Activated T-helper 2 cell treated with anti-CD3 and anti-CD28 coated beads, Interferon-gamma antibody, Interleukin-2, Interleukin-4, amounts not matched to agents 10 μg/mL and 5 μg/mL and 100 μg/mL, durations not matched to agents 14 hours and 24 hours and 36 hours (primary cell): ENCODE measurements at regions not wholly inside any gene's neighbourhood (a gene's known extent, or its start where the extent isn't known, plus 50 kb on each side); places are given as distances from the start of the nearest gene placed in this dataset.

Source experiments
- DNase-seq: peaks from one replicate; pipeline ENCODE4 v3.0.0; 2021; ENCODE audit warnings: low spot score
- H3K27ac Mint-ChIP-seq: one replicate; pipeline ENCODE4 v1.8.0; 2021; ENCODE audit warnings: mixed read lengths
- H3K27me3 Mint-ChIP-seq: one replicate; pipeline ENCODE4 v1.8.0; 2021; ENCODE audit warnings: low read depth, mixed read lengths
- H3K36me3 Mint-ChIP-seq: one replicate; pipeline ENCODE4 v1.8.0; 2021; ENCODE audit warnings: low read depth, mixed read lengths
- H3K4me1 Mint-ChIP-seq: one replicate; pipeline ENCODE4 v1.8.0; 2021; ENCODE audit warnings: low read depth, mixed read lengths
- H3K4me3 Mint-ChIP-seq: one replicate; pipeline ENCODE4 v1.8.0; 2021; ENCODE audit warnings: low read depth, mild to moderate bottlenecking, moderate library complexity, mixed read lengths
- H3K9me3 Mint-ChIP-seq: one replicate; pipeline ENCODE4 v1.8.0; 2021; ENCODE audit warnings: mixed read lengths
- intact Hi-C: fragments of 100-400 bp; cut with micrococcal nuclease; formaldehyde crosslinking; loops from one replicate; pipeline ENCODE4 v1.15.1; 2023

DNA sequence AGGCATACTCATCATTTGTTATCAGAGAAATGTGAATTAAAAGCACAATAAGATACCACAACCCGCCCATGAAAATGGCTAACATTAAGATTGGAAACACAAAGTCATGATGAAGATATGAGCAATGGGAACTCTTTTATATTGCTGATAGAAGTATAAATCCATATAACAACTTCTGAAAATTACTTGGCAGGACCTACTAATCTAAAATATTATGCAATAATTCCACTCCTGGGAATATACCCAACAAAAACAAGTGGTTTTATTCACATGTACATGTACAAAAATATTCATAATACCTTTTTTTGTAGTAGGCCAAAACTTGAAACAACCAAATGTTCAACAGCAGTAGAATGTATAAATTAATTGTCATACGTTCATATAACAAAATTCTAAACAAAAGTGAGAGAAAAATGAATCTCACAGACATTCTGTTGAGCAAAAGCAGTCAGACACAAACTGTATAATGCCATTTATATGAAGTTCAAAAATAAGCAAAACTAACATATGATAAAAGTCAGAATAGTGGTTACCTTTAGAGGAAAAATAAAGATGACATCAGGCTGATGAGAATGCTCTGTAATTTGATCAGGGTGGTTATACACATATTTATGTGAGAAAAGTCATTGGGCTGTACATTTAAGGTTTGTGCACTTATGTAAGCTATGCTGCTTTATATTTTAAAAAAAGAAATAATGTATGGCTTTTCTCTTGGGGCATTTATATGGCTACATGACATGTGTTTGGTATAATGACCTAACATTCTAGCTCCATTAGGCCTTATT, 309.2 kb upstream of the KITLG start:
- intact Hi-C loops: no loop called here
- no peaks in the 10 kb centered on the region for H3K9me3 Mint-ChIP-seq
- H3K36me3 Mint-ChIP-seq: no peaks in the 10 kb centered on the region
- H3K4me3 Mint-ChIP-seq: no peak overlapping the region
- DNase-seq: no peak
- H3K27me3 Mint-ChIP-seq: no peaks in the 10 kb centered on the region
- no peak overlapping the region for H3K27ac Mint-ChIP-seq
- no peaks in the 10 kb centered on the region for H3K4me1 Mint-ChIP-seq

DNA sequence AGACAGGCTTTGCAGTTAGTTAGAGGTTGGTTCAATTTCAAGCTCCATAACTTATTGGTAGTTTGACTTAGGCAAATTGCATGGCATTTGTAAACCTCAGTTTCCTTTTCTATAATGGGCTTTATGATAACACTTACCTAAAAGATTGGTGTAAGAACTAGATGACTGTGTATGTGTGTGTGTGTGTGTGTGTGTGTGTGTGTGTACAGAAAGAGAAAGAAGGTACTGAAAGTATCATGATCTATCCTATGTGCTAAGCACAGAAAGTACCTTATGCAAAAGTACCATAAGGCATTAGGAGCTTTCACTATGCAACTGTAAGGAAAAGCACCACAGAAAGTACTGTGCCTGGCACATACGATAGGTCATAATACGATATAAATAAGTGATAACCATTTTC, 304.3 kb upstream of the KITLG start:
- H3K27me3 Mint-ChIP-seq: peaks cover 2% of the 10 kb centered on the region
- intact Hi-C loops: no loop called here
- DNase-seq: no peak
- H3K4me1 Mint-ChIP-seq: no peaks in the 10 kb centered on the region
- no peaks in the 10 kb centered on the region for H3K9me3 Mint-ChIP-seq
- no peak overlapping the region for H3K4me3 Mint-ChIP-seq
- H3K27ac Mint-ChIP-seq: no peak overlapping the region
- no peaks in the 10 kb centered on the region for H3K36me3 Mint-ChIP-seq

DNA sequence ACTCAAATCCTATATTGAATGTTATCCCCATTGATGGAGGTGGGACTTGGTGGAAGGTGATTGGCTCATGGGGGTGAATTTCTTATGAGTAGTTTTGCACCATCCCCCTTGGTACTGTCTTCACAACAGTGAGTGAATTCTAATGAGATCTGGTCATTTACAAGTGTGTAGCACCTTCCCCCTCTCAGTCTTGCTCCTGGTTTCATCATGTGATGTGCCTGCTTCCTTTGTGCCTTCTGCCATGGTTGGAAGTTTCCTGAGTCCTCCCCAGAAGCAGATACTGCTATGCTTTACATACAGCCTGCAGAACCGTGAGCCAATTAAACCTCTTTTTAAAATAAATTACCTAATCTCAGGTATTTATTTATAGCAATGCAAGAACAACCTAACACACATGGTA, 302.4 kb upstream of the KITLG start:
- intact Hi-C loops: no loop called here
- H3K4me3 Mint-ChIP-seq: no peak overlapping the region
- no peak for DNase-seq
- no peaks in the 10 kb centered on the region for H3K9me3 Mint-ChIP-seq
- no peaks in the 10 kb centered on the region for H3K4me1 Mint-ChIP-seq
- no peaks in the 10 kb centered on the region for H3K36me3 Mint-ChIP-seq
- H3K27ac Mint-ChIP-seq: no peak overlapping the region
- H3K27me3 Mint-ChIP-seq: peaks cover 2% of the 10 kb centered on the region

DNA sequence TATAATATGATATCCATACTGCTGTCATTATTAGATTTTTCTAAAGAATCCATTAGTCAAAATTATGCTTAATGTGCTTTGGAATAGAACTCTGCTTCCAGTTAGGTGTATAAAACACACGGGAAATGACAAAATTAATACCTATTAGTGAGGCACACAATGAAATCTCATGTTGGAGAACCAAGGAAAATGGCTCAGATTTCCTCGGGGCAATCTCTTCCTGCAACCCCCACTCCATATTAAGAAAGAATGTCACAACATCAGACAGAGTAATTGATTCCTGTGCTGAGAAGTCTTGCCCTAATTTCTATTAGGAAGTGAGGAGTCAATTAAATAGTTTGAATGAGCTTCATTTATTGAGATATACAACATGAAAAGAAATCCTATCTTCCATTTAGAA, 299.8 kb upstream of the KITLG start:
- no peak overlapping the region for H3K27ac Mint-ChIP-seq
- no peaks in the 10 kb centered on the region for H3K36me3 Mint-ChIP-seq
- no peak for DNase-seq
- no peaks in the 10 kb centered on the region for H3K9me3 Mint-ChIP-seq
- H3K27me3 Mint-ChIP-seq: peaks cover 2% of the 10 kb centered on the region
- H3K4me3 Mint-ChIP-seq: no peak overlapping the region
- H3K4me1 Mint-ChIP-seq: no peaks in the 10 kb centered on the region
- intact Hi-C loops: no loop called here

DNA sequence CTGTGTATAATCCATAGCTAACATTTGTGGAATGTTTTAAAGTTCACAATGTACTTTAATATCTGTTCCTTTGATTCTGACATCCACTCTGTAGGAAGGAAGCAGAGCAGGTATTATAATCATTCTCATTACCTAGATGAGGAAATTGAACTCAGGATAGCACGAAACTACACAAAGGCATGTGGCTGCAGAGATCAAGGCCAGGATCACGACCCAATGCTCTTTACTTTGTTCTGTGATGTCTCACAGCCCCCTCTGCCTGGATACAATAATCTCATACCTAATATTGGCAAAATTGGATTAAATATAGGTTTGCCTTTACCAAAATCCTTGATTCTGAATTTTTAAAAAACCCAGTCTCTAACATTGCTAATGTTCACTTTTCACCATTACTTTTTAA, 298.0 kb upstream of the KITLG start:
- no peaks in the 10 kb centered on the region for H3K36me3 Mint-ChIP-seq
- DNase-seq: no peak
- H3K9me3 Mint-ChIP-seq: no peaks in the 10 kb centered on the region
- peaks cover 2% of the 10 kb centered on the region for H3K27me3 Mint-ChIP-seq
- H3K4me1 Mint-ChIP-seq: no peaks in the 10 kb centered on the region
- no peak overlapping the region for H3K4me3 Mint-ChIP-seq
- intact Hi-C loops: no loop called here
- no peak overlapping the region for H3K27ac Mint-ChIP-seq

DNA sequence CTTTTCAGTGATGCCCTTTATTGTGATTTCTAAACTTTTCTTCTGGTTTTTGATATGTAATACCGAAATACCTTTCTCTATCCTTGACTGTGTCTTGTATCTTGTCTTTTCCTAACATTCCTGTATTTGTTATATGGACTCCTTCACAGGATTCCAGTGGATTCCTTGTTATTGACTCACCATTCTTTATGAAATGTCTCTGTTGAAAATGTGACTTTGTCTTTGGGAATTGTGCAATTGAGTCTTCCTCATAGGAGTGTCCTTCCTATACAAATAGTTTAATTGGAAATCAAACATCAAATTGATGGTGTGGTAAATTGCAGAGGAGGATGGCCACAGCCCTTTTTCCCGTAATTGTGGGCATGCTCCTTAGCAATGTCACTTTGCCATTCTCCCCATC, 296.6 kb upstream of the KITLG start:
- H3K27ac Mint-ChIP-seq: no peak overlapping the region
- no peaks in the 10 kb centered on the region for H3K9me3 Mint-ChIP-seq
- no peaks in the 10 kb centered on the region for H3K36me3 Mint-ChIP-seq
- peaks cover 2% of the 10 kb centered on the region for H3K27me3 Mint-ChIP-seq
- no peaks in the 10 kb centered on the region for H3K4me1 Mint-ChIP-seq
- no peak for DNase-seq
- H3K4me3 Mint-ChIP-seq: no peak overlapping the region
- intact Hi-C loops: no loop called here

DNA sequence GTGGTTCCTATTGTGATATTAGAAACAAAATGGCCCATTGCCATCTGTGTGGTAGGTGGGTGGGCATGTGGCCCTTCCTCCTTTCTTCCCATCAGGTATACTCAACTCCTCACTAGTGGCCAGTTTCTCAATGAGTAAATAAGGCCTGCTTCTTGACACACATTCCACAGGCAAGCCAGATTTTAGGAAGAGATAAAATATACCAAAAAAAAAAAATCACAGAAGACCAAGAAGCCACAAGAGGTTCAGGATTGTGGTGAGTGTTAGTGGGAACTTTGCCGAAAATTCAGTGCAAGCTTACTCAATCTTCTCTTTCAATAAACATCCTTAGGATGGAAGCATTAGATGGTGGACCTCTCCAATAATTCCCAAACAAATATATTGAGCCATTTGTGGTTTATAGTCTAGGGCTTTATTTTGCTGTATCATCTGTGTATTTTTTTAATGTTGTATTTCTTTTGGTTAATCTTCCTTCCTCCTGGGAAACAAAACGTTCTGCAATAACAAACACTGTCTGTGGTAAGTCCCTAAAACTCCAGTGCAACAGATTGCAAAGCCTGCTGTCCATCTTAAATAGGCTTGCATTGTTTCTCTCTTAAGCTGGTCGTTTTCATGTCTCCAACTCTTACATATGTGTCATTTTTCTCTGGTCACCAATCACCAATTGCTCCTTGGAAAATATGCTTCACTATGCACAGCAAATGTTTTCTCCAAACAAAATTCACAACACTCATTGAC, 289.9 kb upstream of the KITLG start:
- no peak overlapping the region for H3K27ac Mint-ChIP-seq
- H3K4me3 Mint-ChIP-seq: no peak overlapping the region
- H3K36me3 Mint-ChIP-seq: no peaks in the 10 kb centered on the region
- no peaks in the 10 kb centered on the region for H3K9me3 Mint-ChIP-seq
- no peaks in the 10 kb centered on the region for H3K27me3 Mint-ChIP-seq
- no peak for DNase-seq
- no peaks in the 10 kb centered on the region for H3K4me1 Mint-ChIP-seq
- intact Hi-C loops: no loop called here

DNA sequence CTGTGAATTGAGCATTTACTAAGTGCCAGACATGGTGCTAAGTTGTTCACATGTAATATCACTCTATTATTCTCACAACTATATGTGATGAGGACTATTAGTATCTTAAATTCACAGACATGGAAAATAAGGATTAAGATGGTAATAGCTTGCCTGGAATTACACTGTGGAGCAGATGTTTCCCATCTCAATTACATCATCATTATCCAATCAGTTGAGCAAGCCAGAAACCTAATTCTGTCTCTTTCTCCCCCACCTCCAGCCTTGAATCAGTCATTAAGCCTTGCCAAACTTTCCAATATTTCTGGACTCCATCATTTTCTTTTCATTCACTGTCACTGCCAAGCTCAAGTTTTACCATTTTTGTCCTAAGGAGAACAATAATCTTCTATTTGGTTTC, 287.8 kb upstream of the KITLG start:
- Mint-ChIP-seq H3K4me3 (no peak overlapping the region), H3K27ac (no peak overlapping the region), H3K4me1 (no peaks in the 10 kb centered on the region), H3K36me3 (no peaks in the 10 kb centered on the region), H3K27me3 (no peaks in the 10 kb centered on the region), H3K9me3 (no peaks in the 10 kb centered on the region)
- no peak for DNase-seq
- intact Hi-C loops: no loop called here

DNA sequence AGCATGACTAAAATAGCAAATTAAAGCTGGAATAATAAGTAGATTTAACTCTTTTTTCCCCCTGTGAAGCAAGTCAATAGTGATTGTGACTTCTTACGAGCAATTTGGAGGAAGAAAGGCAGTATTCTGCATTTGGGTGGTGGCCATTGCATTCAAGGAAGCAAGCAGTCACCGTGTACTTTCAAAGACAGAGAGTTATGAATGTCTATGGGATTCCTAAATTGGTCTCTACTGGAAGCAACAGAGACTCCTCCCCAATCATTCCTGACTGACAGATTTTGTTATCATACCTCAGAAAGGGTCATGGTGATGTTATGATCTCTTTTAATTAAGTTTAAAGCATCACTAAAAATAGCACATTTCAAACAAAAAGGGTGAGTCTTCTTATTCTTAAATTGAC, 287.2 kb upstream of the KITLG start:
- Mint-ChIP-seq H3K36me3 (no peaks in the 10 kb centered on the region), H3K27me3 (no peaks in the 10 kb centered on the region), H3K27ac (no peak overlapping the region), H3K9me3 (no peaks in the 10 kb centered on the region), H3K4me3 (no peak overlapping the region), H3K4me1 (no peaks in the 10 kb centered on the region)
- DNase-seq: no peak
- intact Hi-C loops: no loop called here

DNA sequence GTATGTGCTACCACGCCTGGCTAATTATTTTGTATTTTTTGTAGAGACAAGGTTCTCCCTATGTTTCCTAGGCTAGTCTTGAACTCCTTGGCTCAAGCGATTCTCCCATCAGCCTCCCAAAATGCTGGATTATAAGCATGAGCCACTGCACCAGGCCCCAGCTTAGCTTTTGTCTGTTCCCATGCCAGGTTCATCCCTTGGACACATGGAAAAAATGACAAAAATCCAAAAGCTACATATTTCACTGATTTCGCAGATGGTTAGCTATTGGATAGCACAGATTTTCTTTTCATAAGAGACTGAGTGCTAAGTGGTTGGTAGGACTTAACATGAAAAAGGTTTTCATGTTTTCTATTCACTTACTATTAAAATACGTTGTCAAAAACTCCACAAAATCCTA, 286.6 kb upstream of the KITLG start:
- Mint-ChIP-seq H3K27ac (no peak overlapping the region), H3K9me3 (no peaks in the 10 kb centered on the region), H3K36me3 (no peaks in the 10 kb centered on the region), H3K27me3 (no peaks in the 10 kb centered on the region), H3K4me3 (no peak overlapping the region), H3K4me1 (no peaks in the 10 kb centered on the region)
- intact Hi-C loops: no loop called here
- no peak for DNase-seq

DNA sequence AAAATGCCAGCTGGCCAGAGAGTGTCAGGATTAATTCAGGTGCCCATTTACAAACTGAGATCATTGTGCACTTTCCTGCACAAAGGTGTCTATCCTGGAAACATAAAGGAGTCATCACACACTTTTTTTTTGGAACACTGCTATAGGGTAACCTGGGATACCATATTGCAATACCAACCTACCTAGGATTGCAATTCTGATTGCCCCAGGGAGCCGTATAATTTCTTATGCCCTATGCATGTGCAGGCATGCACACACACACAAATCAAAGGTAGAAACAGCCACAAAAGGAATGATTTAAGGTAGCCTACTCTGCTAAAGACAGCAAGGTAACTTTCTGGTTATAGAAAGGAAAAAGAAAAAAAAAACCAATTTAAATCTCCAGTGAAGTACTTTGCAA, 285.3 kb upstream of the KITLG start:
- H3K27ac Mint-ChIP-seq: no peak overlapping the region
- H3K27me3 Mint-ChIP-seq: no peaks in the 10 kb centered on the region
- no peak for DNase-seq
- intact Hi-C loops: no loop called here
- H3K4me1 Mint-ChIP-seq: no peaks in the 10 kb centered on the region
- no peak overlapping the region for H3K4me3 Mint-ChIP-seq
- H3K36me3 Mint-ChIP-seq: no peaks in the 10 kb centered on the region
- no peaks in the 10 kb centered on the region for H3K9me3 Mint-ChIP-seq

DNA sequence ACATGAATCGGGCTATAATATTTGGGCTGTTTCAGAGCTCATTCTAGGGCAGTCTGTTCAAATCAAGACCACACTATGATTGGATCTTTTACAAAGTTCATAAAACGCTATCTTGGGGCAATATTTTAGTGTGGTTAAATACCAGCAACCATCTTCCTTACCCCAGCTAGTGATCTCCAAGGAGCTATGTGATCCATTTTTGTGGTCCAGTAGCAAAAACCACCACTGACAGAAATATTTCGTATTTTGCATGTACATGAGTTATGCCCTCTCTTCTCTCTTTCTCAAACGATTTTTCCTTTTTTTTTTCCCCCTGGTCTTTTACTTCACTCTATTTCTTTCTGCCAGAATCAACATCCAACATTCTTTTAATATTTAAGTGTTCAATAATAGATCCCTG, 280.6 kb upstream of the KITLG start:
- intact Hi-C loops: no loop called here
- no peak for DNase-seq
- Mint-ChIP-seq H3K27ac (no peak overlapping the region), H3K27me3 (no peaks in the 10 kb centered on the region), H3K9me3 (no peaks in the 10 kb centered on the region), H3K36me3 (no peaks in the 10 kb centered on the region), H3K4me3 (no peak overlapping the region), H3K4me1 (no peaks in the 10 kb centered on the region)

DNA sequence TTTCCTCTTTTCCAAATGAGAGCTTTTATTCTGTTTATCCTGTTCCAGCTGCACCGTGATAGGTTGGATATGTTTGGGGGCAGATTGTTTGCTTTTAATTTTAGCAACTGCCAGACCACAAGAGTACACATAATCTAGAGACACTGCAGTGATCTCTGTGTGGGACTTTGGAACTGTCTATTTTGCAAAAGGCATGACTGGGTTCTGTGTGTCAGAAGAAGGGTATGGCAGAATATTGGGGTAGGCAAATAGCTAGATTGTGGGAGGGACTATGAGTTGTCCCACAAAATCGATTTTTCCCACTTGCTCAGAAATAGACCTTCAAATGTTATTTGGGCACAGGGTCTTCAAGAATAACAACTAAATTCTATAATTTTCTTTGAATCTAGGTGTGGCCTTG, 275.9 kb upstream of the KITLG start:
- Mint-ChIP-seq H3K4me3 (no peak overlapping the region), H3K9me3 (no peaks in the 10 kb centered on the region), H3K4me1 (no peaks in the 10 kb centered on the region), H3K27ac (no peak overlapping the region), H3K27me3 (no peaks in the 10 kb centered on the region), H3K36me3 (no peaks in the 10 kb centered on the region)
- intact Hi-C loops: no loop called here
- DNase-seq: no peak
